GM23248 (cell line): ENCODE measurements at regions not wholly inside any gene's neighbourhood (a gene's known extent, or its start where the extent isn't known, plus 50 kb on each side); places are given as distances from the start of the nearest gene placed in this dataset.

Experiments used
- EZH2 ChIP-seq: fragments of 200-600 bp; sonication (generic); IDR thresholded peaks from 2 replicates; pipeline ENCODE4 v1.6.1; 2018; ENCODE audit warnings: antibody characterized with exemption, mild to moderate bottlenecking; ENCODE audit not compliant: insufficient read depth, poor library complexity, severe bottlenecking
- EZH2phosphoT487 ChIP-seq: fragments of 200-600 bp; sonication (generic); IDR thresholded peaks from 2 replicates; pipeline ENCODE4 v1.6.1; 2018; ENCODE audit warnings: antibody characterized with exemption, moderate library complexity, mild to moderate bottlenecking, low read depth; ENCODE audit not compliant: insufficient read depth

DNA sequence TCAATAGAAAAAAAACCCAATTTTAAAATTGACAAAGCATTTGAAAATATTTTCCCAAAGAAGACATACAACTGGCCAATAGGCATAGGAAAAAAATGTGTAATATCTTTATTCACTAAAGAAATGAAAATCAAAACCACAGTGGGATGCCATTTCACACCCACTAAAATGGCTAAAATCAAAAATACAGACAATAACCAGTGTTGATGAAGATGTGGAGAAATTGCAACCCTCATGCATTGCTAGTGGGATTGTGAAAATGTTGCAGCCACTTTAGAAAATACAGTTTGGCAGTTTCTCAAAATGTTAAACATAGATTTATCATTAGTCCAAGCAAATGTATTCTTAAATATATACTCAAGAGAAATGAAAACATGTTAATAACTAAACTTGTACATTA lies 315.1 kb upstream of the GPR149 start:
- TF ChIP-seq EZH2 (no peak), EZH2phosphoT487 (no peak)
